ENCODE measurements at regions not wholly inside any gene's neighbourhood (a gene's known extent, or its start where the extent isn't known, plus 50 kb on each side); places are given as distances from the start of the nearest gene placed in this dataset.

- TF ChIP-seq CTCF (IDR thresholded peaks at IDR 0.05; ENCODE audit: insufficient read depth, low read length), result no peak
- no peak for TF ChIP-seq POLR2AphosphoS5 (IDR thresholded peaks at IDR 0.05; ENCODE audit: low read depth)
These were observed 136.0 kb downstream of the GDAP2 start for GRCh38 chr1:117793413-117793812.

All from HL-60 (cell line).